HG02763 (cell line): ENCODE measurements at regions not wholly inside any gene's neighbourhood (a gene's known extent, or its start where the extent isn't known, plus 50 kb on each side); places are given as distances from the start of the nearest gene placed in this dataset.
"Not testable (repeated sequence)": the region's sequence is repeated elsewhere in the genome, so short reads cannot be mapped to it uniquely, and the experiment has no call there.

Source experiments
- ATAC-seq: cut with Tn5 transposase; IDR thresholded peaks from one replicate; pipeline ENCODE4 v1.9.1; 2021; ENCODE audit warnings: mild to moderate bottlenecking, moderate library complexity; ENCODE audit not compliant: unreplicated experiment

DNA sequence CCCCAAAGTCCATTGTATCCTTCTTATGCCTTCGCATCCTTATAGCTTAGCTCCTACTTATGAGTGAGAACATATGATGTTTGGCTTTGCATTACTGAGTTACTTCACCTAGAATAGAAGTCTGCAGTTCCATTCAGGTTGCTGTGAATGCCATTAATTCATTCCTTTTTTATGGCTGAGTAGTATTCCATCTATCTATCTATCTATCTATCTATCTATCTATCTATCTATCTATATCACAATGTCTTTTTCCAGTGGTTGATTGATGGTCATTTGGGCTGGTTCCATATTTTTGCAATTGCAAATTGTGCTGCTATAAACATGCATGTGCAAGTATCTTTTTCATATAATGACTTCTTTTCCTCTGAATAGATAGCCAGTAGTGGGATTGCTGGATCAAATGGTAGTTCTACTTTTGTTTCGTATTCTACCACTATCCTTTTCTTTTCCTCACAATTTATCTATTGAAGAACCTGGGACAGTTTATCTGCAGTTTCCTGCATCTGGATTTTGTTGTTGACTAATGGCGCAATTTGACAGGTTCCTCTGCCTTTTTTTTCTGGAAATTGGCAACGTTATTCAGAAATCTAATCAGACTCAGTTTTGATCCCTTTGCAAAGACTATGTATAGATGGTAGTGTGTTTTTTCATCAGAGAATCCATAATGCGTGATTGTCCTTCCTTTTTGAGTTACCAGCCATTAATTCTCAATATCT, 287.2 kb downstream of the ARL4A start:
- no peak for ATAC-seq

DNA sequence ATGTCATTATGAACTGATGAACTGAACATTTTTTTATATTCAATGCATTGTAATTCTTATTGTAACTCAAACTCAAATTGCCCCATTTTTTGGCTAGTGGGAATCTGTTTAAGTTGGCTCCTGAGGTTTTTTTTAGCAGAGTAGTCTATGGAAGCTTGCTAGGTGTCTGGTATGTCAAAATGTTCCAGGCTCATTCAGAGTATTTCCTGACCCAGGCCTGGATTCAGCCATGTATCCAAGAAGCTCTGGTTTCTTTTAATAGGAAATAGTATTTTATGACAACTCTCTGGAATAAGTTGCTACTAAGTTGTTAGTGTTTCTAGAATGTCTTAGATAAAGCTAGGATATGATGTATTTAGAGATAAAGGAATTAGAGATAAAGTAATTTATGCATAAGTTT, 288.0 kb downstream of the ARL4A start:
- ATAC-seq, result no peak

DNA sequence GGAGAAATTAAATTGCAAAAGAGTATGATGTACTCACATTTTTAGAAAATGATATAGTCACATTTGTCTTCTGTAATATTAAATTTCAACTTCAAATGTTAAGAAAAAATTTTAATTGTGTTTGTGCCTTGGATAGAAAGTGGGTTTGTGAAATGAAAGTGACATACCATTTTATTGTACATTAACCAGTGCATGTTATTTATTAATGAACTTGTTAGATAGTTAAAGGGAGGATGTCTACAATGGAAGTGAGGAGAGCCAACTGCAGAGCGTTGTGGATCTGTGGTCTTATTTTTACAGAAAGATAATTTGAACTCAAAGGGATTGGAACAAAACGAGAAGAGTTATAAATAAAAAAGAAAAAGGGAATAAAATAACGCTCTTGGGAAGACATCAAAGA, 291.7 kb downstream of the ARL4A start:
- no peak for ATAC-seq

DNA sequence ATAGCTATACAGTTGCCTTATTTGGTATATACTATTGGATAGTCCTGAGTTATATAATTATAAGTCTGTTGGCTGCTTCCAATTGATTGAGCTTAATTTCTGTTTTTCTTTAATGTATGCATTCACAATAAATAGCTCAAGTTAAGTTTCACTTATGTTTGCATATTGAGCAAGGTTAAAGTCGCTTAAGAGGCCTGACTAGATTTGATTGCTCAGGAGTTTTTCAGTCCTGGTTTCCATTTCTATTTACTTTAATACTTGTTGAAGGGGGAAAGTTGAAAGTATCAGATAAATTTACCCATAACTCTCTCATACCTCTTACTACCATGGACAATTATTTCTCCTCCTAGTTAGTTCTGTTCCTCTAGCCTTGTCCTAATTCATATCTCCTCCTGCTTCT, 294.7 kb downstream of the ARL4A start:
- no peak for ATAC-seq

DNA sequence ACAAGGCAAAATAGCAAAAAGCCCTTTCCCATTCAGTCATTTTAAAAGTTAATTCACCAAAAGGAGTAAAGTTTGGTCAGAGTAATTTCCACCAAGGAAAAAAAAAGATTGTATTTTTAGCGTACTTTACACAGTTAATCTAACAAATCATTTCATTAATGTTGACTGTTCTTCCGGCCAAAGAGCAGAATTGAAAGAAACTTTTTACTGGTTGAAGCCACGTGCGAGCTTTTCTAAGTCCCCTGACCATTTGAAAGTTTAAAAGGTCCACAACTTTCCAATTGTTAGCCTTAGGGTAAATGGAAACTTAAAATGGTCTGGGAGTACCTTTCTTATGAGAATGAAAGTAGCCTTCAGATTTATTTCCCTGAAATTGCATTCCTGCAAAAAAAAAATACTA, 296.7 kb downstream of the ARL4A start:
- ATAC-seq, result no peak

DNA sequence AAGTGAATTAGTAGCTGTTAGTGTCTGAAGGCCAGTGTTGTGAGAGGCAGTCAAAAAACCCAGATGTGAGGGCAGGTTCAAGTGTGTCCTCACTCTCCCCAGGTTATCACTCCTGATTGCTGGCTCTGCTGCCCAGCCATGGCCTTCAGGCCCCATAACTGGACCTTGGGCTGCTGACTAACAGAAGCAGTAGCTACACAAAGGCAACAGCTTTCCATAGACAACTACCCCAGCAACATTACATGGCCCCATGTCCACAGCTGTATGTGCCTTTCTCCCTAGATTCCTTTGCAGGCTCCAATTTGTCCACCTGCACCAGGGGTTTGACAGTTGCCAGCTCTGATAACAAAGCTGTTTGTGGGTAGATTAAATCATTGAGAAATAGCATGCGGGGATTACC, 297.8 kb downstream of the ARL4A start:
- ATAC-seq, result no peak

DNA sequence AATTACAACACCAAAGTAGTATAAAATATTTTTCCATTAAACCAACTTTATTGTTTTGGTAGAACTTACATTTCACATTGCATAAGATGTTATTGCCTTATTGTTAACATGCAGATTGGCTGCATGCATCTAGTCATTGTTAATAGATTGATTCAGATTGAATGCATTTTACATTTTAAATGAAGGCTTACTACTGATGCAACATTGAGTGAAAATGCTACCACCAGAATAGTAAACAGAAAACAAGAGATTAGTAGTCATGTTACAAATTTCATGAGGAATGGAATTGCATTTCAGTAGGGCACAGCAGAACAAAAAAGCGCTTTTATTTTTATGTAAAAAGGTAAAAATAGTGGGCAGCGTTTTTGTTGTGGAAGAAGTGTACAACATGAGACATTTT, 298.3 kb downstream of the ARL4A start:
- no peak for ATAC-seq

DNA sequence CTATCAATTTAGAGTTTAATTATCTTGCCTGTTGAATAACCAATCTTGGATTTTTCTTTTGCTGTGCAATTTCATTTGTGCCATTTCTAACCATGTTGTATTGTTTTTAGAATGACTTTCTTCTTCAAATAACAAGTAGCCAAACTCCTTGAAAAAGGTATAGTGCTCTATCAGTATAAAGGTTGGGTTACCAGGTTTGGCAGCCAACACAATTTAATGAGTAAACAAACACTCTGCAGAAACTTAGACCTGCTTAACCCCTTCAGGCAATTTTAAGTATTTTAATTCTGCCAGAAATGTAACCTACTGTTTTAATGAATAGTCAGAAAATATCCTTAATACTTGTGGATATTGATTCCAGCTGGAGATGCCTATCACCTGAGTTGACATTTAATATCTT, 299.8 kb downstream of the ARL4A start:
- ATAC-seq, result no peak

DNA sequence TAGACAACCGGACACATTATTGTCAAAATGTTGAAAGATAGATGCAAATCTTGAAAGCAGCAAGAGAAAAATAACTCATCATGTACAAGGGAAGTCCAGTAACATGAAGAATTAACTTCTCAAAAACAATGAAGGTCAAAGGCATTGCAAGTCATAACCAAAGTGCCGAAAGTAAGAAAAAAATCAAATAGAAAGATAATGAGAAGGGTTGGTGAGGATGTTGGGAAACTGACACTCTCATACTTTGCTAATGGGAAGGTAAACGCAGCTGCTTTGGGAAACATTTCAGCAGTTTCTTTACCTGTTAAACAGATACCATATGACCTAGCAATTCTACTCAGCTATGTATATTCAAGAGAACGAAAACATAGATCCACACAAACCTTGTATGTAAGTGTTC, 303.0 kb downstream of the ARL4A start:
- ATAC-seq, result no peak

DNA sequence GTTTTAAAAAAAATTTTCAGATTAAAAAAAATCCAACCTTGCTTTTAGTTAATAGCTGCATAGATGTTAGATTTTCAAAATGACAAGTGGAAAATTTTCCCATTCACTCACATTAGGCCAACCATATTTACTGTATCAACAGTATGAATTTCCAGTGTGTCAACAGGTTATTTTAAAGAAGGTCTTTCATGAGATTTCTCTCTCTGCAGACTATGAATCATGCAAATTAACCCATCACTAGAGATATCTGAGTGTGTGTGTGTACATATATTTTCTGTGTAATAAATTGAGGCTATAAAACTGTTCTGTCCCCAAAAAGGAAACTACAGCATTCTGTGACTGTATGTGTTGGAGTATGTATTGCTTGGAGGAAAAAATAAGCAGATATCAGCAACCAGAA, 305.6 kb downstream of the ARL4A start:
- no peak for ATAC-seq

DNA sequence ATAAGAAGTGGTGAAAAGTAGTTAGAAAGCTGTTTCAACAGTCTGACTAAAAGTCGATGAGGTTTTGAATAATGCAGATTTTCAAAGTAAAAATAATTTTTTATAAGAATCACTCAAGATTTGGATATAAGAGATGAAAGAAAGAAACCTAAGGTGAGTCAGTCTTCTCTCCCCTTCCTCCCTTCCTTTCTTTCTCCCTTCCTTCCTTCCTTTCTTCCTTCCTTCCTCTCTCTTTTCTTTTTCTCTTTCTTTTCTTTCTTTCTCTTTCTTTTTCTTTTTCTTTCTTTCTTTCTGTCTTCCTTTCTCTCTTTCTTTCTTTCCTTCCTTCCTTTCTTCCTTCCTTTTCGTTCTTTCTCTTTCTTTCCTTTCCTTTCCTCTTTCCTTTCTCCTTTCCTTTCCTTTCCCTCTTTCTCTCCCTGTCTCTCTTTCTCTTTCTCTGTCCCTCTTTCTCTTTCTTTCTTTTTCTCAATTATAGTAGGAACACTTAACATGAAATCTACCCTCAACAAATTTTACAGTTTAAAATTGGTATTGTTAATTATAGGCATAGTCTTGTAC, 308.6 kb downstream of the ARL4A start:
- no peak for ATAC-seq

DNA sequence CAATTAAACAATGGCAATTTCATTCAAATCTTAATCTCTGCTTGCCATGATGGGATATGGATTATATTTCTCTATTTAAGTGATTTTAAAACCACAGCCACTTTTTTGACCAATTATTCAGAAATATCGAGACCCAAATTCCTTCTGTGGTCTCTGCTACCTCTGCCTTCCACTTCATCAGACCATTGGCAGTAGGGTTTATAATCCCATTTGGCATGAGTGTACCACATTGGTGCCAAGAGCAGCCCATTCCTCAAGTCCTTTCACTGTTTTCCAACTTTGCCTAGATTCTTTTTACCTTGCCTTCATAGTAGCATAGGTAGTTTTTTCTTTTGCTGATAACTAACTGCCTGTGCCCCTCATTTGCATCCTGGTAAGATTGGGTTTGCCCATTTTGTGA, 319.9 kb downstream of the ARL4A start:
- no peak for ATAC-seq

DNA sequence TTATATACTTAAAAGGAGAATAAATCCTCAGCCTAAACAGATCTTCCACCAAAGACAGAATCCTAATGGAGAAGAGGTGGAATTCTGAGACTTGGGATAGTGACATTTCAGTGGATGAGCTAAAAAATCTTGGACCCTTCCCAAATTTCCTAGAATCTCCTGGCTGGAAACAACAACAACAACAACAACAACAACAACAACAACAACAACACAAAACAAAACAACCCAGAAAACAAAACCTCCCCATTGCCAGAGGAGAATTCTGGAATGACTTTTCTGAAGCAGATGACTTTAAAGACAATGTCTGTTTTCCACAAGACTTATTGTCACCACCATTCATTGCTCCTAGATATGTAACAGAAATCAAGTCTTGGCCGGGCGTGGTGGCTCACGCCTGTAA, 322.1 kb downstream of the ARL4A start:
- ATAC-seq, result no peak

DNA sequence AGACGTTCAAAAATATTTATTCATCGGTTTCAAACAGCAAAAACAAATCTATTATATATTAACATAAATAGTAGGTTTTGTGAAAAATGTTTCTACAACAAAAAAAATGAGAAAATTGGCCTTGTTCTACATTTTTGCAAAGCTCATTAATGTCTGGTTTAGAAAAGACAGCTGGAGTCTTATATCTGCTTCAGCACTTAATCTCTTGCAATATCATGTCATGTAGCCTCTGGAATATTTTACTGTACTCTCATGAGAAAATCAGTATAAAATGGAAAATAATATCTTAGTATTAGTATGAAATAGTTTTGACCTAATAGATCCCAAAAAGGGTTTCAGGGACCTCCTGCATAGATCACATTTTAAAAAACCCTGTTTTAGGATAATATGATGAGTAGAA, 326.6 kb downstream of the ARL4A start:
- no peak for ATAC-seq

DNA sequence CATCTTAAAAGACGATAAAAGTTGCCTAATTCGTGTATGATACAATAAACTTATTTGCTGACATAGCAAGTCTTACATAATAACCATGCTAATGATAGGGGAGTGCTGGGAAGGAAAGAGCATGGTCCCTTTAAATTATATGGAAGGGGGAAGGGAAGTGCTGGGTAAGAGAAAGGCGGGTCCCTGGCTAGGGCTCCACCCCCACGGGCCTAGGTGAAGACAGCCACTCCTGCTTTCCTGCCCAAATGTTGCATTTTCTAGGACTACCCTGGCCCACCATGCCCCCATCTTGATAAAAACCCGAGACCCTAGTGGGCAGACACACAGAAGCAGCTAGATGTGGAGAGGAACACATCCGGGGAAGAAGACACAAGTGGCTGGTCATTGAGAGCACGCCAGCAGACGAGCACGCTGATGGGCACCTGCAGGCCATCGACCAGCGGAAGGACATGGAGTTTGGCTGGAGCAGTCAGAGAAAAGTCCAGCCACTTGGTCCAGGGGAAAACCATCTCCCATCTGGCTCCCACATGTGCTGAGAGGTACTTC, 328.7 kb downstream of the ARL4A start:
- no peak for ATAC-seq

DNA sequence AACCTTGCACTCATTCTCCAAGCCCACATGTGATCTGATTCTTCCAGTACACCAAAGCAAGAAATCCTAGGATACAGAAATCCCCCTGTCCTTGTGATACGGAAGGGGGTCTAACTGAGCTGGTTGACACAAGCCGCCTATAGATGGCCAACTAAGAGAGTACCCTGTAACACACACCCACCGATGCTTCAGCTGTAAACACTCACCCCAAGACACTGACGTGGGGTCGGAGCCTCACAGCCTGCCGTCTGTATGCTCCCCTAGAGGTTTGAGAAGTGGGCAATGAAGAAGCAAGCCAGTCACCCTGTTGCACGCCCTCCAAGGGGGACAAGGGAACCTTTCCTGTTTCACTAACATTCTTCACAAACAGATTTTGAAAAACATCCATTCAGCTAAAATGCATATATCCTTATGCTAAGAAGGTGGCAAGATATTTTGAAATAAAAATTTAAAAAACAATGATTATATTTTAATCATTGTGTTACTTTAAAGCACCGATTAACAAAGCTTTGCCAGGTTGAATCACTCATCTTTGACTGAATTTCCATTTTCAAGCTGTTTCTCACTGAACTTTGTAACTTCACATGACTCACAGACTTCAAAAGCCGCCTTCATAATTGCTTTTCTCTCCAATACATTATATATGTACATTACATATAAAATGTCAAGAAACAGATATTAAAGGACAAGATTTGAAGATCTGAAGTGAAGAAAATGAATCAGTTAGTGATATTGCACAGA, 329.3 kb downstream of the ARL4A start:
- ATAC-seq, result no peak

DNA sequence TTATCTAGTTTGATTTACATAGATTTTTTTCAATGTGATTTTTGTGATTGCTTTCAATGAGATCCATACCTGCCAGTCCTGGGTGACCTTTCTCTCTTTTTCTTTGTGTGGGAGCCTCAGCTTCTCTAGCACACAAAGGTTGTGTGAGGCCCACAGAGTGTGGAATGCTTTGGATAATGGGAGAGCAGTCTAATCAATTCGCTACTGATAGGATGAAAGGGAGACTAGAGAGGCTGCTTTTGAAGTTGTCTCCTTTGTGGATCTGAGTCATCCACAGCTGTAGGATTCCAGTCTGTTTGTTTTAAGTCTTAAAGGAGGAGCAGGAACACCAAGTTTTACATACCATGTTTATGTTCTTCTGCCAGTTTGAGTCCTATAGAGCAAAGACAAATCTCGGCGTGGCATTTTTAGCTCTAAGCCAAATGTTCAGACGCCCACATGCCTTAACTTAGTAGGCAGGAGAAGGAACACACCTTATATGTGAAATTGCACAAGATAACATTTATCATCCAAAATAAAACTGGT, 330.0 kb downstream of the ARL4A start:
- ATAC-seq, result no peak

DNA sequence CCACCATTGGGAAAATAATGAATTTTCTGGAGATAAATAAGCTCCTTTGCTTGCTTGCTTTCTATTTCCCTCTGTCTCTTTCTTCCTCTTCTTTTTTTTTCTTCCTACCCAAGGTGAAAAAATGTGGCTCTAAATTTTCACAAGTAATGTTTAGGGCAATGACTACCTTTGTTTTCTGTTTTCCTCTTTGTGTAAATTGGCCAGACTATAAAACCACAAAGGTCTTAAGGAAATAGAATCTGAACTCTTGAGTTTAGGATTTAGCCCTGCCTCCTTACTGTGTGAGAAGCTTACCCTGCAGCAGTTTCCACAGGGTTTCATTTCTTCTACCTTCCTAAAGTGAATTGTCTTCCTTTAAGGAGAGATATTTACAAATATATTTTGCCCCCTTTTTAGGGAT, 330.4 kb downstream of the ARL4A start:
- no peak for ATAC-seq

DNA sequence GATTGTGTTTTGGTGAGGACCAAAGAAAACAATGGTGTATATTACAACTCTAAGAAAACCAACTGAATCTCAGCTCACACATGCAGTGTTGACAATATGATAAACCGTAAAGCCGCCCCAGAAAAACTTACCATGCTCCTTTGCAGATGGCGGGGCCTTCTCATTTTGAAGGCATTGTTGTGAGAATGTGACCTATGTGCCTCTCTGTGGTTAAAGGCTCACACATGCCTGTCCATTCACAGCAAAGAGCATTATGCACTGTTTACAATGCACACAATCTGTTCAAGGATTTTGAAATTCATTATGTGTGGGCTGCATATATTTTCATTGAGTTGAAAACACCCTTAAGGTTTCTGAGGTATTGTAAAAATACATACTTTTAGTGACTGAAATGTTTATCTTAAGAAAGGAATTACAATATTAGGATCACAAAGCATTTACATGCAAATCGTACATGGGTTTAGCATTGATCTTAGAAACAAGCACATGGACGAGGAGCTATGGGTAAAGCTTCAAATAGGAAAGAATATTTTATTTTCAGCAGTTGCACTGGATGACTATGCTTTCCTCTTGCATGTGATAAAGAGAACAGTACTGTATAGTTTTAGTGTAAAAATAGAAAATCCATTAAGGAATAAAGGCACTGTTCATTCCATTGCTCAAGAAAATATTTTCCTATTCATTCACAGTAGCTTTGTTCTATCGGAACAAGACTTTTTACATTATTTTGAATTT, 334.3 kb downstream of the ARL4A start:
- no peak for ATAC-seq

DNA sequence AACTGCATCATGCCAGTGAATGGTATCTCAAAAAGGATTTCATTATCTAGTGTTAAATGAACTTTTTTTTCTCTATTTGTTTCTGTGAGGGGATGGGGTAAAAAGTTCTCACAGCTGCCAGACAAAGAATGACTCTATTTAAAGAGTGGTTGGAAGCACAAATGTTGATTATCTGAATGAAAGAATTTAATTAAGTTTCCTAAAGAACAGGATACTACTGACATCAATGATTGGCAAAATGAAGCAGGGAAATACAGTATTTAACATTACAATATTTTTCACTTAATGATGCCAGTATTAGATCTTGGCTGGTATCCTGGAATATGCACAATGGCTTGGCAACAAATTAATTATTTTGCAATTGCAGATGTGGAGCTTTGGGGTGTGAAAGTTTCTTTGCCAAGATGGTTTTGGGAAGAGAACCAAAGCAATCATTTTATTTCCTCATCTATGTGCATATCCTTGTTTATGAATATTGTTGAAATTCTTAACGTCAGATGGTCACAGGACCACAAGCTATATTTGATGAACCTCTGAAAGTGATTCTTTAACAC, 336.8 kb downstream of the ARL4A start:
- ATAC-seq, result no peak

DNA sequence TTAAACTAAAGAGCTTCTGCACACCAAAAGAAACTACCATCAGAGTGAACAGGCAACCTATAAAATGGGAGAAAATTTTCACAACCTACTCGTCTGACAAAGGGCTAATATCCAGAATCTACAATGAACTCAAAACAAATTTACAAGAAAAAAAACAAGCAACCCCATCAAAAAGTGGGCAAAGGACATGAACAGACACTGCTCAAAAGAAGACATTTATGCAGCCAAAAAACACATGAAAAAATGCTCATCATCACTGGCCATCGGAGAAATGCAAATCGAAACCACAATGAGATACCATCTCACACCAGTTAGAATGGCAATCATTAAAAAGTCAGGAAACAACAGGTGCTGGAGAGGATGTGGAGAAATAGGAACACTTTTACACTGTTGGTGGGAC, 337.6 kb downstream of the ARL4A start:
- not testable (repeated sequence) for ATAC-seq
